GM12878 (cell line): ENCODE measurements at regions not wholly inside any gene's neighbourhood (a gene's known extent, or its start where the extent isn't known, plus 50 kb on each side); places are given as distances from the start of the nearest gene placed in this dataset.

Source experiments
- ATAC-seq: fragments of 200-7000 bp; cut with Tn5 transposase; 3 replicates; pipeline ENCODE4 v1.9.1; 2020; ENCODE audit warnings: mild to moderate bottlenecking, moderate library complexity
- BruUV-seq: library from RNA; stranded (reverse); fragments of 400-500 nt; replicated peaks from 2 replicates; lab custom pipeline; 2021; lab: Mats Ljungman, UMichigan
- CTCF ChIA-PET: fragments of 300-600 bp; sonication (Branson Sonifier 250); formaldehyde crosslinking; extraction: SDS; loops from one replicate; lab custom pipeline; 2021; ENCODE audit warnings: inconsistent platforms; lab: Yijun Ruan, JAX
- POLR2A ChIA-PET: fragments of 350-600 bp; formaldehyde crosslinking; extraction: SDS; loops from one replicate; lab custom pipeline; 2021; ENCODE audit warnings: inconsistent platforms; lab: Charles Lee
- RAD21 ChIA-PET: fragments of 300-600 bp; sonication (Branson Sonifier 250); formaldehyde crosslinking; loops from one replicate; lab custom pipeline; 2023; ENCODE audit warnings: antibody characterized with exemption; ENCODE audit not compliant: unreplicated experiment; lab: Charles Lee
- SMC1A ChIA-PET: fragments of 300-600 bp; sonication (Branson Sonifier 250); formaldehyde crosslinking; loops from one replicate; lab custom pipeline; 2023; ENCODE audit not compliant: unreplicated experiment, uncharacterized antibody; lab: Charles Lee
- DNase-seq: peaks from one replicate; pipeline ENCODE4 v3.0.0-alpha.2; 2011; ENCODE audit warnings: low read depth, low spot score
- FAIRE-seq: peaks from 3 replicates; lab custom pipeline; 2011; peaks lifted over from hg19 to GRCh38; lab: Jason Lieb, UNC
- H2AFZ ChIP-seq: 2 replicates; pipeline ENCODE4 v1.6.0; 2011; ENCODE audit warnings: low read depth, low read length, control low read depth; ENCODE audit not compliant: control insufficient read depth
- H3K27ac ChIP-seq: 2 replicates; pipeline ENCODE4 v1.5.1; 2011; ENCODE audit warnings: control low read depth; ENCODE audit not compliant: control insufficient read depth, insufficient read depth
- H3K27me3 ChIP-seq, 2 experiments: replicated peaks in 1 of 2; 2 replicates each; pipeline versions ENCODE4 v1.6.0 to v1.6.1; 2011; ENCODE audit warnings: low read length in 1 of 2; ENCODE audit not compliant: control insufficient read depth in 2 of 2, insufficient read depth in 2 of 2
- H3K36me3 ChIP-seq, 2 experiments: 2 replicates each; pipeline ENCODE4 v1.5.1; 2011; ENCODE audit warnings: low read length in 1 of 2; ENCODE audit not compliant: control insufficient read depth in 2 of 2, insufficient read depth in 2 of 2
- H3K4me1 ChIP-seq: 2 replicates; pipeline ENCODE4 v1.6.1; 2011; ENCODE audit warnings: mild to moderate bottlenecking, low read length, moderate library complexity, mixed read lengths; ENCODE audit not compliant: control insufficient read depth, insufficient read depth
- H3K4me2 ChIP-seq: 2 replicates; pipeline ENCODE4 v1.6.0; 2011; ENCODE audit warnings: control low read depth; ENCODE audit not compliant: control insufficient read depth, insufficient read depth
- H3K4me3 ChIP-seq: fragments of 200-600 bp; sonication (generic); 2 replicates; pipeline ENCODE4 v1.5.1; 2016
- H3K79me2 ChIP-seq: 2 replicates; pipeline ENCODE4 v1.6.0; 2011; ENCODE audit warnings: low read length; ENCODE audit not compliant: control insufficient read depth, insufficient read depth
- H3K9ac ChIP-seq: 2 replicates; pipeline ENCODE4 v1.8.0; 2011; ENCODE audit warnings: low read length, control low read depth, mixed read lengths; ENCODE audit not compliant: control insufficient read depth, insufficient read depth
- H3K9me3 ChIP-seq: replicated peaks from 3 replicates; pipeline ENCODE4 v1.5.1; 2011; ENCODE audit warnings: mild to moderate bottlenecking, low read length; ENCODE audit not compliant: control insufficient read depth, insufficient read depth
- H4K20me1 ChIP-seq: 2 replicates; pipeline ENCODE4 v1.6.0; 2011; ENCODE audit not compliant: control insufficient read depth, insufficient read depth
- FOXM1 ChIP-seq: IDR thresholded peaks from 2 replicates; pipeline ENCODE4 v1.6.1; 2012; ENCODE audit warnings: low read depth, mild to moderate bottlenecking, inconsistent platforms, low read length, moderate library complexity
- HDGF ChIP-seq: fragments of 450-650 bp; IDR thresholded peaks from 2 replicates; pipeline ENCODE4 v1.6.1; 2016; ENCODE audit warnings: antibody characterized with exemption
- KDM1A ChIP-seq: fragments of 200-600 bp; sonication (generic); IDR thresholded peaks from 2 replicates; pipeline ENCODE4 v1.6.1; 2016; ENCODE audit warnings: borderline replicate concordance
- MTA3 ChIP-seq: IDR thresholded peaks from 2 replicates; pipeline ENCODE4 v1.6.1; 2012; ENCODE audit warnings: low read length, inconsistent platforms, borderline replicate concordance
- NFXL1 ChIP-seq: fragments of 450-650 bp; IDR thresholded peaks from 2 replicates; pipeline ENCODE4 v1.6.1; 2017; ENCODE audit warnings: antibody characterized with exemption, mild to moderate bottlenecking, borderline replicate concordance
- NR2F1 ChIP-seq: fragments of 450-650 bp; conservative IDR thresholded peaks from 2 replicates; pipeline ENCODE4 v1.6.1; 2017; ENCODE audit warnings: mild to moderate bottlenecking
- PBX3 ChIP-seq: IDR thresholded peaks from 2 replicates; pipeline ENCODE4 v1.6.1; 2011; ENCODE audit warnings: mild to moderate bottlenecking, low read depth, low read length, moderate library complexity; ENCODE audit not compliant: insufficient replicate concordance
- RCOR1 ChIP-seq: conservative IDR thresholded peaks from 2 replicates; pipeline ENCODE4 v1.6.1; 2012; ENCODE audit warnings: low read depth, low read length, improper control_type of control experiment
- RELB ChIP-seq: fragments of 450-650 bp; IDR thresholded peaks from 2 replicates; pipeline ENCODE4 v1.6.1; 2017; ENCODE audit warnings: low read depth, mild to moderate bottlenecking, moderate library complexity
- SMAD5 ChIP-seq: IDR thresholded peaks from 2 replicates; pipeline ENCODE4 v1.6.1; 2016; ENCODE audit warnings: antibody characterized with exemption, low read depth
- STAT1 ChIP-seq: fragments of 450-650 bp; conservative IDR thresholded peaks from 2 replicates; pipeline ENCODE4 v1.6.1; 2014; ENCODE audit warnings: antibody characterized with exemption, mild to moderate bottlenecking
- SUPT20H ChIP-seq: IDR thresholded peaks from 2 replicates; pipeline ENCODE4 v1.6.1; 2011; ENCODE audit warnings: low read depth, mild to moderate bottlenecking, low read length, moderate library complexity, borderline replicate concordance; ENCODE audit not compliant: control insufficient read depth
- WGBS: methylation state at CpG from one replicate; pipeline ENCODE4 v1.1.6; 2016; ENCODE audit warnings: low lambda C conversion rate; ENCODE audit not compliant: insufficient replicate concordance, insufficient coverage; ENCODE audit errors: missing lambda C conversion rate; 5-methylcytosine and 5-hydroxymethylcytosine counted together
- in situ Hi-C: fragments of 300-500 bp; cut with MboI; formaldehyde crosslinking; loops from 9 replicates; pipeline ENCODE4 v1.14.3; 2018; ENCODE audit warnings: mixed read lengths
- intact Hi-C: fragments of 100-400 bp; cut with micrococcal nuclease; formaldehyde crosslinking; loops from one replicate; pipeline ENCODE4 v1.14.2; 2022; ENCODE audit not compliant: unreplicated experiment
- TF ChIP-seq, protein P1 (sequence below), 3 experiments: IDR thresholded peaks in 2 of 3; conservative IDR thresholded peaks in 1 of 3; 2 replicates each; pipeline ENCODE4 v1.5.1; 2011; ENCODE audit warnings: low read depth in 3 of 3, low read length in 3 of 3, mild to moderate bottlenecking in 3 of 3, control low read depth in 2 of 3, moderate library complexity in 2 of 3, inconsistent platforms in 1 of 3, mixed read lengths in 1 of 3; ENCODE audit not compliant: control insufficient read depth in 2 of 3, insufficient read depth in 1 of 3; ENCODE audit errors: extremely low read depth in 1 of 3
- TF ChIP-seq, protein P2 (sequence below): fragments of 450-650 bp; IDR thresholded peaks from 2 replicates; pipeline ENCODE4 v1.6.1; 2017; ENCODE audit warnings: mild to moderate bottlenecking, low read depth, inconsistent platforms; ENCODE audit not compliant: poor library complexity, severe bottlenecking
- TF ChIP-seq, protein P3 (sequence below): IDR thresholded peaks from 2 replicates; pipeline ENCODE4 v1.6.1; 2012; ENCODE audit warnings: mild to moderate bottlenecking, low read depth, low read length

GRCh38 chr5:87170799-87171198, 96.9 kb upstream of the RASA1 start:
- H3K4me3 ChIP-seq: no peak overlapping the region
- ATAC-seq (no peak), FAIRE-seq (no peak), DNase-seq (no peak)
- no peaks in the 10 kb centered on the region for H3K9me3 ChIP-seq
- no peaks in the 10 kb centered on the region for H4K20me1 ChIP-seq
- no peak overlapping the region for H3K9ac ChIP-seq
- WGBS: 41% methylated on average over 3 of the region's 3 CpGs
- no peaks in the 10 kb centered on the region for H3K79me2 ChIP-seq
- H3K27ac ChIP-seq: no peak overlapping the region
- POLR2A ChIA-PET: no interaction called here
- no peaks in the 10 kb centered on the region for H3K27me3 ChIP-seq
- no peak overlapping the region for H2AFZ ChIP-seq
- H3K4me1 ChIP-seq: no peaks in the 10 kb centered on the region
- no peaks in the 10 kb centered on the region for H3K36me3 ChIP-seq
- intact Hi-C loops (no loop called here), in situ Hi-C loops (no loop called here)
- SMC1A ChIA-PET: interaction anchor here (1.0 kb wide), 1 partner anchor 11 kb away, joined by 3 read pairs; no protein-coding TSS in a partner anchor
- RAD21 ChIA-PET: no interaction called here
- H3K4me2 ChIP-seq: no peak overlapping the region
- BruUV-seq: no TSS peak
- CTCF ChIA-PET: no interaction called here
- TF ChIP-seq KDM1A: no peak
- no peak for TF ChIP-seq FOXM1
- TF ChIP-seq, protein P1, sequence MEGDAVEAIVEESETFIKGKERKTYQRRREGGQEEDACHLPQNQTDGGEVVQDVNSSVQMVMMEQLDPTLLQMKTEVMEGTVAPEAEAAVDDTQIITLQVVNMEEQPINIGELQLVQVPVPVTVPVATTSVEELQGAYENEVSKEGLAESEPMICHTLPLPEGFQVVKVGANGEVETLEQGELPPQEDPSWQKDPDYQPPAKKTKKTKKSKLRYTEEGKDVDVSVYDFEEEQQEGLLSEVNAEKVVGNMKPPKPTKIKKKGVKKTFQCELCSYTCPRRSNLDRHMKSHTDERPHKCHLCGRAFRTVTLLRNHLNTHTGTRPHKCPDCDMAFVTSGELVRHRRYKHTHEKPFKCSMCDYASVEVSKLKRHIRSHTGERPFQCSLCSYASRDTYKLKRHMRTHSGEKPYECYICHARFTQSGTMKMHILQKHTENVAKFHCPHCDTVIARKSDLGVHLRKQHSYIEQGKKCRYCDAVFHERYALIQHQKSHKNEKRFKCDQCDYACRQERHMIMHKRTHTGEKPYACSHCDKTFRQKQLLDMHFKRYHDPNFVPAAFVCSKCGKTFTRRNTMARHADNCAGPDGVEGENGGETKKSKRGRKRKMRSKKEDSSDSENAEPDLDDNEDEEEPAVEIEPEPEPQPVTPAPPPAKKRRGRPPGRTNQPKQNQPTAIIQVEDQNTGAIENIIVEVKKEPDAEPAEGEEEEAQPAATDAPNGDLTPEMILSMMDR (IDR thresholded peaks at IDR 0.05 in 2 of 3, conservative IDR thresholded peaks at IDR 0.05 in 1 of 3; ENCODE audit: control insufficient read depth in 2 of 3, extremely low read depth in 1 of 3, insufficient read depth in 1 of 3, low read depth in 3 of 3, low read length in 3 of 3): no peak
- no peak for TF ChIP-seq NFXL1
- TF ChIP-seq, protein P2, sequence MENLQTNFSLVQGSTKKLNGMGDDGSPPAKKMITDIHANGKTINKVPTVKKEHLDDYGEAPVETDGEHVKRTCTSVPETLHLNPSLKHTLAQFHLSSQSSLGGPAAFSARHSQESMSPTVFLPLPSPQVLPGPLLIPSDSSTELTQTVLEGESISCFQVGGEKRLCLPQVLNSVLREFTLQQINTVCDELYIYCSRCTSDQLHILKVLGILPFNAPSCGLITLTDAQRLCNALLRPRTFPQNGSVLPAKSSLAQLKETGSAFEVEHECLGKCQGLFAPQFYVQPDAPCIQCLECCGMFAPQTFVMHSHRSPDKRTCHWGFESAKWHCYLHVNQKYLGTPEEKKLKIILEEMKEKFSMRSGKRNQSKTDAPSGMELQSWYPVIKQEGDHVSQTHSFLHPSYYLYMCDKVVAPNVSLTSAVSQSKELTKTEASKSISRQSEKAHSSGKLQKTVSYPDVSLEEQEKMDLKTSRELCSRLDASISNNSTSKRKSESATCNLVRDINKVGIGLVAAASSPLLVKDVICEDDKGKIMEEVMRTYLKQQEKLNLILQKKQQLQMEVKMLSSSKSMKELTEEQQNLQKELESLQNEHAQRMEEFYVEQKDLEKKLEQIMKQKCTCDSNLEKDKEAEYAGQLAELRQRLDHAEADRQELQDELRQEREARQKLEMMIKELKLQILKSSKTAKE: no peak
- no peak for TF ChIP-seq SMAD5
- TF ChIP-seq PBX3: no peak
- no peak for TF ChIP-seq RCOR1
- TF ChIP-seq, protein P3, sequence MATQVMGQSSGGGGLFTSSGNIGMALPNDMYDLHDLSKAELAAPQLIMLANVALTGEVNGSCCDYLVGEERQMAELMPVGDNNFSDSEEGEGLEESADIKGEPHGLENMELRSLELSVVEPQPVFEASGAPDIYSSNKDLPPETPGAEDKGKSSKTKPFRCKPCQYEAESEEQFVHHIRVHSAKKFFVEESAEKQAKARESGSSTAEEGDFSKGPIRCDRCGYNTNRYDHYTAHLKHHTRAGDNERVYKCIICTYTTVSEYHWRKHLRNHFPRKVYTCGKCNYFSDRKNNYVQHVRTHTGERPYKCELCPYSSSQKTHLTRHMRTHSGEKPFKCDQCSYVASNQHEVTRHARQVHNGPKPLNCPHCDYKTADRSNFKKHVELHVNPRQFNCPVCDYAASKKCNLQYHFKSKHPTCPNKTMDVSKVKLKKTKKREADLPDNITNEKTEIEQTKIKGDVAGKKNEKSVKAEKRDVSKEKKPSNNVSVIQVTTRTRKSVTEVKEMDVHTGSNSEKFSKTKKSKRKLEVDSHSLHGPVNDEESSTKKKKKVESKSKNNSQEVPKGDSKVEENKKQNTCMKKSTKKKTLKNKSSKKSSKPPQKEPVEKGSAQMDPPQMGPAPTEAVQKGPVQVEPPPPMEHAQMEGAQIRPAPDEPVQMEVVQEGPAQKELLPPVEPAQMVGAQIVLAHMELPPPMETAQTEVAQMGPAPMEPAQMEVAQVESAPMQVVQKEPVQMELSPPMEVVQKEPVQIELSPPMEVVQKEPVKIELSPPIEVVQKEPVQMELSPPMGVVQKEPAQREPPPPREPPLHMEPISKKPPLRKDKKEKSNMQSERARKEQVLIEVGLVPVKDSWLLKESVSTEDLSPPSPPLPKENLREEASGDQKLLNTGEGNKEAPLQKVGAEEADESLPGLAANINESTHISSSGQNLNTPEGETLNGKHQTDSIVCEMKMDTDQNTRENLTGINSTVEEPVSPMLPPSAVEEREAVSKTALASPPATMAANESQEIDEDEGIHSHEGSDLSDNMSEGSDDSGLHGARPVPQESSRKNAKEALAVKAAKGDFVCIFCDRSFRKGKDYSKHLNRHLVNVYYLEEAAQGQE: no peak
- no peak for TF ChIP-seq MTA3
- TF ChIP-seq NR2F1: no peak
- no peak for TF ChIP-seq SUPT20H
- TF ChIP-seq HDGF: no peak
- no peak for TF ChIP-seq STAT1
- TF ChIP-seq RELB: no peak
